ENCODE measurements at regions not wholly inside any gene's neighbourhood (a gene's known extent, or its start where the extent isn't known, plus 50 kb on each side); places are given as distances from the start of the nearest gene placed in this dataset.

GRCh38 chr6:129911732-129912131, 50.6 kb upstream of the TMEM244 start:
- no peak for DNase-seq (ENCODE audit: low spot score)

All from hematopoietic multipotent progenitor cell treated with erythropoietin and hydrocortisone succinate and interleukin-3 and kit ligand, for 17 days (in vitro differentiated cells).